HG03520 (cell line): ENCODE measurements at regions not wholly inside any gene's neighbourhood (a gene's known extent, or its start where the extent isn't known, plus 50 kb on each side); places are given as distances from the start of the nearest gene placed in this dataset.
"Not testable (repeated sequence)": the region's sequence is repeated elsewhere in the genome, so short reads cannot be mapped to it uniquely, and the experiment has no call there.

Source experiments
- ATAC-seq: cut with Tn5 transposase; IDR thresholded peaks from one replicate; pipeline ENCODE4 v1.9.1; 2021; ENCODE audit warnings: mild to moderate bottlenecking, moderate library complexity; ENCODE audit not compliant: unreplicated experiment

GRCh38 chr2:198652461-198652860, 805.3 kb downstream of the SATB2 start:
- ATAC-seq, result no peak

- ATAC-seq, result no peak
Observed at GRCh38 chr2:198645816-198646215, 811.9 kb downstream of the SATB2 start.

GRCh38 chr2:198641161-198641560, 816.6 kb downstream of the SATB2 start:
- no peak for ATAC-seq

- ATAC-seq, result no peak
Observed at GRCh38 chr2:198640463-198640862, 817.3 kb downstream of the SATB2 start.

GRCh38 chr2:198639580-198639979, 818.2 kb downstream of the SATB2 start:
- ATAC-seq, result no peak

- no peak for ATAC-seq
Observed at GRCh38 chr2:198638577-198638976, 819.2 kb downstream of the SATB2 start.

- no peak for ATAC-seq
Observed at GRCh38 chr2:198630384-198630783, 826.0 kb downstream of the PLCL1 start.

GRCh38 chr2:198628596-198628995, 824.2 kb downstream of the PLCL1 start:
- no peak for ATAC-seq

GRCh38 chr2:198622986-198623730, 818.8 kb downstream of the PLCL1 start:
- ATAC-seq, result no peak

GRCh38 chr2:198615972-198616371, 811.6 kb downstream of the PLCL1 start:
- no peak for ATAC-seq

GRCh38 chr2:198611201-198611600, 806.8 kb downstream of the PLCL1 start:
- ATAC-seq, result no peak

GRCh38 chr2:198604599-198604998, 800.2 kb downstream of the PLCL1 start:
- no peak for ATAC-seq

- ATAC-seq, result not testable (repeated sequence)
Observed at GRCh38 chr2:198602986-198603385, 798.6 kb downstream of the PLCL1 start.

- no peak for ATAC-seq
Observed at GRCh38 chr2:198597648-198598047, 793.3 kb downstream of the PLCL1 start.

- ATAC-seq, result no peak
Observed at GRCh38 chr2:198596985-198597384, 792.6 kb downstream of the PLCL1 start.

GRCh38 chr2:198595721-198596120, 791.3 kb downstream of the PLCL1 start:
- ATAC-seq, result no peak

- no peak for ATAC-seq
Observed at GRCh38 chr2:198591586-198591985, 787.2 kb downstream of the PLCL1 start.

- ATAC-seq, result no peak
Observed at GRCh38 chr2:198587741-198588140, 783.3 kb downstream of the PLCL1 start.

GRCh38 chr2:198587240-198587639, 782.8 kb downstream of the PLCL1 start:
- no peak for ATAC-seq

GRCh38 chr2:198571393-198571792, 767.0 kb downstream of the PLCL1 start:
- no peak for ATAC-seq

- no peak for ATAC-seq
Observed at GRCh38 chr2:198558176-198558575, 753.8 kb downstream of the PLCL1 start.

GRCh38 chr2:198546122-198546521, 741.7 kb downstream of the PLCL1 start:
- ATAC-seq, result no peak

GRCh38 chr2:198545411-198545810, 741.0 kb downstream of the PLCL1 start:
- no peak for ATAC-seq
